Endothelial cell of umbilical vein (primary cell): ENCODE measurements at regions not wholly inside any gene's neighbourhood (a gene's known extent, or its start where the extent isn't known, plus 50 kb on each side); places are given as distances from the start of the nearest gene placed in this dataset.

Experiments
- BruUV-seq: library from RNA; stranded (reverse); fragments of 400-500 nt; replicated peaks from 2 replicates; lab custom pipeline; 2021; lab: Mats Ljungman, UMichigan
- CTCF ChIA-PET: fragments of 300-600, 350-600 bp; sonication (Branson Sonifier 250); formaldehyde crosslinking; loops from one replicate; lab custom pipeline; 2021; ENCODE audit warnings: antibody characterized with exemption, inconsistent platforms; lab: Charles Lee
- POLR2A ChIA-PET: fragments of 300-600, 350-600 bp; sonication (Branson Sonifier 250); formaldehyde crosslinking; loops from one replicate; lab custom pipeline; 2021; ENCODE audit warnings: antibody characterized with exemption, inconsistent platforms; lab: Charles Lee
- DNase-seq: peaks from one replicate; pipeline ENCODE4 v3.0.0-alpha.2; 2011; ENCODE audit warnings: low read depth, low spot score
- FAIRE-seq: peaks from 2 replicates; lab custom pipeline; 2011; peaks lifted over from hg19 to GRCh38; lab: Jason Lieb, UNC
- H2AFZ ChIP-seq: 2 replicates; pipeline ENCODE4 v1.6.0; 2012; ENCODE audit warnings: low read depth, low read length, control low read depth, inconsistent platforms
- H3K27ac ChIP-seq: 2 replicates; pipeline ENCODE4 v1.5.1; 2011; ENCODE audit warnings: low read depth, mild to moderate bottlenecking, control low read depth, low read length, moderate library complexity; ENCODE audit not compliant: insufficient read depth
- H3K27me3 ChIP-seq, 2 experiments: 2 replicates each; pipeline versions ENCODE4 v1.6.0 to v1.6.1; 2011; ENCODE audit warnings: low read length in 2 of 2, mixed read lengths in 1 of 2; ENCODE audit not compliant: control insufficient read depth in 2 of 2, insufficient read depth in 2 of 2
- H3K36me3 ChIP-seq, 2 experiments: 2 replicates in 1 of 2; 3 replicates in 1 of 2; pipeline ENCODE4 v1.5.1; 2011; ENCODE audit warnings: low read length in 2 of 2, mild to moderate bottlenecking in 1 of 2, moderate library complexity in 1 of 2; ENCODE audit not compliant: control insufficient read depth in 2 of 2, insufficient read depth in 2 of 2; ENCODE audit errors: extremely low read depth in 1 of 2
- H3K4me1 ChIP-seq: 3 replicates; pipeline ENCODE4 v1.5.1; 2011; ENCODE audit warnings: mild to moderate bottlenecking, low read length; ENCODE audit not compliant: control insufficient read depth, insufficient read depth; ENCODE audit errors: extremely low read depth
- H3K4me2 ChIP-seq: 2 replicates; pipeline ENCODE4 v1.6.1; 2011; ENCODE audit warnings: low read length, control low read depth, mixed read lengths; ENCODE audit not compliant: insufficient read depth
- H3K4me3 ChIP-seq, 3 experiments: fragments of 200-600 bp in 1 of 3; sonication (generic), shearing (Covaris generic) in 1 of 3; replicated peaks in 1 of 3; 2 replicates each; pipeline ENCODE4 v1.5.1; 2011 to 2016; ENCODE audit warnings: control low read depth in 3 of 3, low read length in 3 of 3, mild to moderate bottlenecking in 2 of 3, inconsistent platforms in 1 of 3, low read depth in 1 of 3, moderate library complexity in 1 of 3; ENCODE audit not compliant: insufficient read depth in 1 of 3
- H3K79me2 ChIP-seq: 2 replicates; pipeline ENCODE4 v1.6.0; 2012; ENCODE audit warnings: low read length, inconsistent platforms; ENCODE audit not compliant: control insufficient read depth, insufficient read depth
- H3K9ac ChIP-seq: replicated peaks from 2 replicates; pipeline ENCODE3; 2011; ENCODE audit warnings: low read length, control low read depth; ENCODE audit not compliant: insufficient read depth; ENCODE audit errors: extremely low read depth
- H3K9me1 ChIP-seq: replicated peaks from 3 replicates; pipeline ENCODE4 v1.6.0; 2011; ENCODE audit warnings: mild to moderate bottlenecking, low read length; ENCODE audit not compliant: control insufficient read depth, insufficient read depth; ENCODE audit errors: extremely low read depth
- H3K9me3 ChIP-seq: replicated peaks from 2 replicates; pipeline ENCODE4 v1.5.1; 2012; ENCODE audit warnings: low read length, inconsistent platforms; ENCODE audit not compliant: control insufficient read depth, insufficient read depth
- H4K20me1 ChIP-seq: replicated peaks from 2 replicates; pipeline ENCODE3; 2011; ENCODE audit warnings: mild to moderate bottlenecking, low read length; ENCODE audit not compliant: control insufficient read depth, insufficient read depth; ENCODE audit errors: extremely low read depth
- EZH2 ChIP-seq: IDR thresholded peaks from 2 replicates; pipeline ENCODE4 v1.6.1; 2012; ENCODE audit warnings: borderline replicate concordance, low read depth, mild to moderate bottlenecking, moderate library complexity, low read length, inconsistent platforms; ENCODE audit not compliant: severe bottlenecking
- FOS ChIP-seq: IDR thresholded peaks from 2 replicates; pipeline ENCODE4 v1.6.1; 2011; ENCODE audit warnings: mild to moderate bottlenecking, low read length, moderate library complexity, borderline replicate concordance; ENCODE audit not compliant: insufficient read depth
- GATA2 ChIP-seq: IDR thresholded peaks from 2 replicates; pipeline ENCODE4 v1.7.0; 2011; ENCODE audit warnings: low read depth, mild to moderate bottlenecking, moderate library complexity, mixed read lengths, low read length; ENCODE audit not compliant: insufficient read length, insufficient read depth
- JUN ChIP-seq: IDR thresholded peaks from 2 replicates; pipeline ENCODE4 v1.6.1; 2011; ENCODE audit warnings: borderline replicate concordance, low read depth; ENCODE audit not compliant: insufficient read length, insufficient read depth
- MYC ChIP-seq: IDR thresholded peaks from one replicate; pipeline ENCODE4 v1.6.1; 2011; ENCODE audit warnings: mild to moderate bottlenecking, low read depth, low read length
- POLR2A ChIP-seq: IDR thresholded peaks from 2 replicates; pipeline ENCODE4 v1.6.1; 2012; ENCODE audit warnings: low read depth, mild to moderate bottlenecking, control low read depth, low read length
- POLR2AphosphoS5 ChIP-seq: IDR thresholded peaks from 2 replicates; pipeline ENCODE4 v1.6.1; 2012; ENCODE audit warnings: low read depth, mild to moderate bottlenecking, control low read depth, low read length, moderate library complexity; ENCODE audit not compliant: insufficient read depth
- dilution Hi-C: fragments of 300-500 bp; cut with MboI; formaldehyde crosslinking; loops from one replicate; pipeline ENCODE4 v1.15.0; 2019; ENCODE audit warnings: low sequenced_read_pairs; ENCODE audit not compliant: extremely low pct_ligation_motif_present
- intact Hi-C: fragments of 100-400 bp; cut with micrococcal nuclease; formaldehyde crosslinking; loops from one replicate; pipeline ENCODE4 v1.10.0; 2022
- TF ChIP-seq, protein P1 (sequence below): IDR thresholded peaks from 2 replicates; pipeline ENCODE4 v1.6.1; 2011; ENCODE audit not compliant: insufficient read depth, insufficient read length
- TF ChIP-seq, protein P2 (sequence below), 2 donors: IDR thresholded peaks; 1 replicate in 1 of 2; 2 replicates in 1 of 2; pipeline ENCODE4 v1.5.1; 2011; ENCODE audit warnings: low read length in 2 of 2, mild to moderate bottlenecking in 2 of 2, moderate library complexity in 2 of 2, control low read depth in 1 of 2, inconsistent platforms in 1 of 2, low read depth in 1 of 2; ENCODE audit not compliant: insufficient read depth in 1 of 2; ENCODE audit errors: extremely low read depth in 1 of 2

DNA sequence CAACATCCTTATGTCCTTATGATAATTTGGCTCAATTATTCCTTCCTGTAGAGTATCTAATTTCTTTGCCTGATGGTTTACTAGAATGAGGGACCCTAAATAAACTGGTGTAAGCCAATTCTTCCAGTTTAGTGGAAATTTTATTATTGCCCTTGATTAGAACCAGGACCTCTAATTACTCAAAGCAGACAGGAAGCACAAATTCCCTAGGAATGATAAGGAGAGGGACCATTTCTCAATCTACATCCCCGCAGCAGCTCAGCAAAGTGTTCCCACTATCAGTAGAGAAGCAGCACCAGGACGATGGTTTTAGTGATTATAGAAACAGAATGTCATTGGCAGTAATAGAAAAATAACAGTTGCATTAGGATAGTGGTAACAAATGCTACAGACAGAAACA, 97.1 kb downstream of the PLPPR4 start:
- H3K9me1 ChIP-seq: no peaks in the 10 kb centered on the region
- H3K9ac ChIP-seq: no peak overlapping the region
- FAIRE-seq (no peak), DNase-seq (no peak)
- no peak overlapping the region for H2AFZ ChIP-seq
- no peaks in the 10 kb centered on the region for H3K36me3 ChIP-seq
- no peaks in the 10 kb centered on the region for H3K9me3 ChIP-seq
- H3K4me1 ChIP-seq: no peaks in the 10 kb centered on the region
- dilution Hi-C loops (no loop called here), intact Hi-C loops (no loop called here)
- H3K79me2 ChIP-seq: no peaks in the 10 kb centered on the region
- peaks cover 0 to 4% of the 10 kb centered on the region in 2 experiments for H3K27me3 ChIP-seq
- ChIA-PET CTCF (no interaction called here), POLR2A (no interaction called here)
- H3K4me3 ChIP-seq: no peak overlapping the region
- no TSS peak for BruUV-seq
- H3K4me2 ChIP-seq: no peak overlapping the region
- H4K20me1 ChIP-seq: no peaks in the 10 kb centered on the region
- H3K27ac ChIP-seq: no peak overlapping the region
- TF ChIP-seq GATA2 (no peak), JUN (no peak), MYC (no peak), POLR2AphosphoS5 (no peak), POLR2A (no peak), FOS (no peak), EZH2 (no peak)
- TF ChIP-seq, protein P1, sequence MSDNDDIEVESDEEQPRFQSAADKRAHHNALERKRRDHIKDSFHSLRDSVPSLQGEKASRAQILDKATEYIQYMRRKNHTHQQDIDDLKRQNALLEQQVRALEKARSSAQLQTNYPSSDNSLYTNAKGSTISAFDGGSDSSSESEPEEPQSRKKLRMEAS: no peak
- TF ChIP-seq, protein P2, sequence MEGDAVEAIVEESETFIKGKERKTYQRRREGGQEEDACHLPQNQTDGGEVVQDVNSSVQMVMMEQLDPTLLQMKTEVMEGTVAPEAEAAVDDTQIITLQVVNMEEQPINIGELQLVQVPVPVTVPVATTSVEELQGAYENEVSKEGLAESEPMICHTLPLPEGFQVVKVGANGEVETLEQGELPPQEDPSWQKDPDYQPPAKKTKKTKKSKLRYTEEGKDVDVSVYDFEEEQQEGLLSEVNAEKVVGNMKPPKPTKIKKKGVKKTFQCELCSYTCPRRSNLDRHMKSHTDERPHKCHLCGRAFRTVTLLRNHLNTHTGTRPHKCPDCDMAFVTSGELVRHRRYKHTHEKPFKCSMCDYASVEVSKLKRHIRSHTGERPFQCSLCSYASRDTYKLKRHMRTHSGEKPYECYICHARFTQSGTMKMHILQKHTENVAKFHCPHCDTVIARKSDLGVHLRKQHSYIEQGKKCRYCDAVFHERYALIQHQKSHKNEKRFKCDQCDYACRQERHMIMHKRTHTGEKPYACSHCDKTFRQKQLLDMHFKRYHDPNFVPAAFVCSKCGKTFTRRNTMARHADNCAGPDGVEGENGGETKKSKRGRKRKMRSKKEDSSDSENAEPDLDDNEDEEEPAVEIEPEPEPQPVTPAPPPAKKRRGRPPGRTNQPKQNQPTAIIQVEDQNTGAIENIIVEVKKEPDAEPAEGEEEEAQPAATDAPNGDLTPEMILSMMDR (IDR thresholded peaks at IDR 0.05; ENCODE audit: extremely low read depth in 1 of 2, insufficient read depth in 1 of 2, low read depth in 1 of 2, low read length in 2 of 2): no peak
